SKM-1 (cell line): ENCODE measurements at regions not wholly inside any gene's neighbourhood (a gene's known extent, or its start where the extent isn't known, plus 50 kb on each side); places are given as distances from the start of the nearest gene placed in this dataset.

ENCODE experiments used
- DNase-seq: peaks from one replicate; lab custom pipeline; 2025; ENCODE audit not compliant: unreplicated experiment; lab: John Stamatoyannopoulos, UW

DNA sequence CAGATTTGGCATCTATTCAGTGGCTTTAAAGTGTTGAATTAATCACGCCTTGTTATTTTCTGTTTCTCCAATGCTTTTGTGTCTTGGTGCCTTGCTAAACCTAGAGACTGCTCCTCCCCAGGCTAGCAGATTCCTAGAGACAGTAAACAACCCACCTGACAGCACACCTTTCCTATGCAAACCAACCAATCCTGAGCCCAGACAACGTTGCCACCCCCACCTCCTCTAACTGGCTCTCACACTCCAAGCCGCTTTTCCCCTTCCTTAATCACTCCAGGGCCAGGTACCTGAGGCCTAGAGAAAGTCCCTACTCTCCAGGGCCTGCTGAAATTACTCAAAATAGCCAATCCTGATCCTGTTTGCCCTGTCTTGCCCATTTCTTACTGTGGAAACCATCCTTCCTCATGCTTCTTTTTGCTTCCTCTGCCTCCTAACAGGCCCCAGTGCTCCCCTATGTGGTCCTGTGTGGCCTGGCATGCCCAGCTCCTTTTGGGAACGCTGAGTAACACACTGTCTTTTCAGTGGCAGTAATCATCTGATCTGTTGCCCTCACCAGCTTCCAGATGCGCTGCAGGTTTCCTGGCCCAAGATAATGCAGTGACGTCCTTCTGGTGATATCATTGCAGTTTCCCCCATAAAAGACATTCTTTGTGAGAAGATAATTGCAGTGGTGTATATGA lies 53.4 kb downstream of the GAS1 start:
- no peak for DNase-seq

DNA sequence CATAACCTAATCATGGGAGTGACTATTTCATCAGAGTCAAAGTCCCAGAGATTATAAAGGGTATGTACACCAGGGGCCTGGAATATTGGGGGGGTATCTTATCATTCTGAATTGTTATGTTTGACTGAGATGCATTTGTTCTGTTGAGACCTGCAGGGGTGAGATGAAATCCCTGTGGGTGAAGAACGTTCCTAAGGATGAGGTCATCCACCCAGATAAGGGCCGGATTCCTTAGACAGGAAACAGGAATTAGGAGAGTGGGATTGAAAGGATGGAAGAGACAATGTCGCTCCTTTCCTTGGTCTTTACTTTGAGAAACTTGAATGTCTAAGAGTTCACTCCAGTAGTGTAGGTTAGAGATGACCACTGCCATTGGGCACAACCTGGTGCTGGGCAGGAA lies 54.7 kb downstream of the GAS1 start:
- DNase-seq: no peak

DNA sequence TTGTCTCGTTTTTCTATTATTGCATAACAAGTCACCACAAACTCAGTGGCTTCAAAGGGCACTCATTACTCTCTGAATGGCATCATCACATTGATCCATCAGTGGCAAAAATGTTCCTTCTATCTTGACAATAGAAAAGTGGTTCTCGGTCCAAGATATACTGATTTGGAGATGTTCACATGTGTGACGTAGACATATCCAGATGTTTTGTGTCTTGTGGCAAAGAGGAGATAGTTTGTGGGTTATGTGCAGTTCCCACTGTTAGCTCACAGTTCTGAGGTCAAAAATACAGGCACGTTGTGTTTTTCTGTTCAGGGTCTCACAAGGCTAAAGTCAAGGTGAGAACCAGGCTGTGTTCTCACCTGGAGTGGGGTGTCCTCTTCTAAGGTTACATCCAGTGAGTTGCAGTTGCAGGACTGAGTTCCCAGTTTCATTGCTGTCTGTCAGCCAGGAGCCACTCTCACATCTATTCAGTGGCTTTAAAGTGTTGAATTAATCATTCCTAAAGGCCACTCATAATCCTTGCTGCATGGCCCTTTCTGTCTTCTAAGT lies 55.3 kb downstream of the GAS1 start:
- DNase-seq: no peak

DNA sequence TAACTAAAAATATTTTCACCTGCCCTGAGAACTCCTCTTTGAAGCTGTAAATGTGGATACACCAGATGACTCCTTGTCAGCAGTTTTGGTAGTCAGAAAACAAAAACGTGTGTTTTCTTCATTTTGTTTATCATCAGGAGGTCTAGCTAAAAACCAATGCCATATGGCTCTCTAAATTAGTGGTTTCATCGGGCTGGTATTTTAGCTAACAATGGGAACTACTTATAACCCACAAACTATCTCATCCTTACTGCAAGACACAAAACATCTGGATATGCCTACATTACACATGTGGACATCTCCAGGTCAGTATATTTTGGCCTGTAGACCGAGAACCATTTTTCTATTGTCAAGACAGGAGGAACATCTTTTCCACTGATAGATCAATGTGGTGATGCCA lies 56.2 kb downstream of the GAS1 start:
- no peak for DNase-seq

DNA sequence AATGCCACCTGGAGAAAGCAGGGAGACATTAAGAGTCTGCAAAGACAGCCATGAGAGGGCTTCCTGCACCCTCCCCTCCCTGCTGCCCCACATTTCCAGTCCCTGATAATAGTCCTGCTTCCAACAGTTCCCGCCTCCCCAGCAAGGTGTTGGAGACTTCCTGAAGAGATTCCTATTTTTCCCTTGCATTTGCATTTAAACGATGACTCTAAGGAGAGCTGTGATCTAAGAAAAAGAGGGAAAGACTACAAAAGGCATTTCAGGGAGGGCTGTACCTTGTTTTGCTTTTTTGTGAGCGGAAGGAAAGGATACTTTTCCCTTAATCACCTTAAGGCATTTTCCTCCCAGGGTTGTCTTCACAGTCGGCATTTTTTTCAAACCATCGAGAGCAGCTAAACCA lies 62.1 kb downstream of the GAS1 start:
- DNase-seq: no peak

DNA sequence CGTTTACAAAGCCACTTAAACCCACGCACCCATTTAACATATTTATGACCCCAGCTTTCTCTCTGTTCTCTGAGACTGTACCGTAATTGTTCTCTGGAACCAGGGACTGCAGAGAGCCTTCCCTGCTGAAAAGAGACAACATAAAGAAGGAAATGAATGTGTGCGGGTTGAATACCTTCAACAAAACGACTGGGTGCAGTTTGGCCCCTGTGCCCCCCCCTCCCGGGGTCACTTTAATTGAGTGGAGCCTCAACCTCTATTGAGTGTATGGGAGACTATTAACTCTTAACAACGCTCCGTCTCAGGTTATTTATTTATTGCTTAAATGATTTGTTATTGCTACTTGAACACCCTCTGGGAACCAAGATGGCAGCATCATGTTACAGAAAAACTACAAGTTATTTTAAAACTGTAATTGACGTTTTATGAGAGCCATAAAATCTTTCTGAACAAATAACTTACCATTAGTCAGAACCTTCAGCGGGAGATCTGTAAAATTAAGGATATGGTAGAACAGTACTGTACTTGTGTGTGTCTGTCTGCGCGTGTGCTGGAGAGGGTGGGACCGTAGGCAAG lies 70.6 kb downstream of the GAS1 start:
- no peak for DNase-seq

DNA sequence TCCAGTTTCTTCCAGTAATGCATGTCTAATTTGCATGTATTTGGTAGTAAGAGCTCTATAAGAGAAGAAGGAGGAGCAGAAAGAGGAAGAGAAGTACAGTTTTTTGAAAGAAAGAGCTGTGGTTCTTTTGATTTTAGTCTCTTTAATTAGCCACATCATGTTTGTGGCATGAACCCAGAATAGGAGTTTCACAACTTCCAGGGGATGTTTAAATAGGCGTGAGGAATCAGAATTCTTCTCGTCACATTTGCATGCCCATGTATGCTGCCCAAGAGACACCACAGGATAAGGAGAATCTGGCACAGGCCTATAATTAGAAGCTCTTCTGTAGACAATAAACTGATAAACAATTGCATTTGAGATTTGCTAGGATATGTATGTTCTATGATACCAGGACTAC lies 78.7 kb downstream of the GAS1 start:
- no peak for DNase-seq

DNA sequence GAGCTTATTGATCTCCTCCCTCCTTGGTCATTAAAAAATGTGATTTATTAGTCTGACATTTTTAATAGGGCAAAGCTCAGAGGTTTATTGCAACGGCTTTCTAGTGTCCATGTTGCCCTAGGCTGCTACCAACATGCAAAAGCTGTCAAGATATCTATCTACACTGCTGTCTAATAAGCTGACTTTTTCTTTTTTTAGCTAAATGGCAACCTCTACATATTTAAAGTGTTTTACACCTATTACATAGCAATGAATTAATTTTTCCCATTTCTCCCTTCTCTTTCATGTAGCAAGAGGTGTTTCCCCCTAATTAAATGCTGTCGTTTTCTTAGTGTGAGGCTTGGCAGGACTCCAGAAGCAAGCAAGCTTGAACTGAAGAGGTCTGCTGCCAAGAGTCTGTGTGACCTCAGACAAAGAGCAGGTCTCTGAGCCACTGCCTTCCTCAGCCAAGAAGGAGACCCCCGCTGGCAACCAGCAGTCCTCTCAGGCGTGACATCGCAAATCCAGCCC lies 79.4 kb downstream of the GAS1 start:
- no peak for DNase-seq

DNA sequence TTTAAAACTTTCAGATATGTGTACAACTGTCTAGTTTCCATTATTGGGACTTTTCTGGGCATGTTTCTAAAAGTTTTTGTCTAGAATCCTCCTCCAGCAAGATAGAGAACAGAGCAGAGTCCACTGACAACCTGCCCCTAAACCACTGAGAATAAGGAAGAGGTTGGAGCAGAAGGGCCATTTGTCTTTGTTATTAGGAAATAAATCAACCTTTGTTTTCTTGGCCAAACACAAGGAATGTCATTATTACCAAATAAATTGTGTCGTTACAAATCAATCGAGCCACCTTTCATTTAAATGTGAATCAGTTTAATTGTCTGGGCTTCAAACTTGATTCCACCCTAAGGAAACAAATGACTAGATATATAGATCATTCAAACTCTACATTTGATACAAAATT lies 81.4 kb downstream of the GAS1 start:
- no peak for DNase-seq

DNA sequence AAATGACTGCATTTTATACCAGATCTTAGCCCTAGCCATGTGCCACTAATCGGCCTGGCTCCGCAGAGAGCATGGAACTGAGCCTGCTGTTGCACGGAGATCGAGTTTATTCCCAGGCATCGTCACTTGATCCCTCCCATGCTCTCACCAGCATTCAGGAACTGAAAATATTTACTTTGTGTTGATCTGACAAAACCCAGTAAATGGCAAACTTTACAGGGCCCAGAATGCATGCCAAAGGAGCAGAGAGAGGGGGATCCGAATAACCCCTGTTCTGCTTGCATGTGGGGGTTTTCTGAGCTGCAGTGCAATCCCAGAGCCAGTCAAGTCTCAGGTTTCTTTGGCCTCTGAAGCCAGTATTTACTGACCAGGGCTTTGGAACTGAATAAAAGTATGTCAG lies 87.3 kb downstream of the GAS1 start:
- no peak for DNase-seq

DNA sequence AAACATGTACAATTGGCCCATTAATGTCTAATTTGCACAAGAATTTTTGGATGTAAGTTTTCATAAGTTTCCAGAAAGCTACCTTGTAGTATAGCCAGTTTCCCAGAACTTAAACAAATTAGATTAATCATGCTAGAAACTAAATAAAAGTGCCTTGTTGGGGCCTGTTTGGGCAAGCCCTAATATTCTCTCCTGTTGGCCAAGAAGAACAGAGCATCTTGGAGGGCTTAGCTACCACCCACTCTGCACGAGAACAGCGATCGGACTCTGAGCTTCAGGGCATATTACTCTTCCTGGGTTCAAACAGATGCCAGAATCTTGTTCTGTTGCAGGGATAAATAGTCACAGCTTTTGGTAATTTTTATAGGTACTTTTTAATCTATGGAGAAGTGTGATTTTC lies 88.2 kb downstream of the GAS1 start:
- no peak for DNase-seq

DNA sequence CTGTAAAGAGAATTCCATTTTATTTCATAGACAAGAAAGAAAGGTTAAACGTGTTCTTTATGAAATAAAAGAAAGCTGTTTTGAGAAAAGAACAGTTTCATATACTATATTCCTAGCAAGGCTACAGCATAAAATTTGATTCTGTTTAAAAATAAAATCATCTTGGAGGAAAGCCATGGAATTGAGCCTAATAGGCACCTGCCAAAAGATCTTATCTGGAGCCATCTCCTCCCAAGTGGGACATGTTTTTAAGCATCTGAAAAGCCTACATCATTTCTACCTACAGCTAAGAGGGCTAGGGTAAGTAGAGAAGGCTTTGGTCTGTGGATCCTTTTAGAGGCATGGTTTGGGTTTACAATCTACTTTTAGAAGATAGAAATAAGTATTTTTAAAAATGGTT lies 89.3 kb downstream of the GAS1 start:
- DNase-seq: no peak

DNA sequence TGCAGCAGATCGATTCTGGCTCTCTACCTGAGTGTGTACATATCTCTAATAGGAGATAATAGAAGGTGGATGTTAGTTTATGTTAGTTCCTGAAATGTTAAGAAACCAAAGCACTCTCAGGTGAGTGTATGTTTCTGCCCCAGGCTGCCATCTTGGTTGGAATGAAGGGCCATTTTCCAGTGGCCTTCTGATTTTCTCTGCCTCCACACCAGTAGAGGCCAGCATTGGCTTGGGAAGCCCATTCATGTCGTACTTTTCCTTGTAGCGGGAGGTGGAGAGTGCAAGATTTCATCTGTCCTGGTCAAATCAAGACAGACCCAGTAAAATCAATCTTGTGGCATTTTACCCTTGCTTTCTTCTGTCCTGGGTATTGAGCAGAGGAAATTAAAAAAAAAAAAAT lies 91.0 kb downstream of the GAS1 start:
- no peak for DNase-seq

DNA sequence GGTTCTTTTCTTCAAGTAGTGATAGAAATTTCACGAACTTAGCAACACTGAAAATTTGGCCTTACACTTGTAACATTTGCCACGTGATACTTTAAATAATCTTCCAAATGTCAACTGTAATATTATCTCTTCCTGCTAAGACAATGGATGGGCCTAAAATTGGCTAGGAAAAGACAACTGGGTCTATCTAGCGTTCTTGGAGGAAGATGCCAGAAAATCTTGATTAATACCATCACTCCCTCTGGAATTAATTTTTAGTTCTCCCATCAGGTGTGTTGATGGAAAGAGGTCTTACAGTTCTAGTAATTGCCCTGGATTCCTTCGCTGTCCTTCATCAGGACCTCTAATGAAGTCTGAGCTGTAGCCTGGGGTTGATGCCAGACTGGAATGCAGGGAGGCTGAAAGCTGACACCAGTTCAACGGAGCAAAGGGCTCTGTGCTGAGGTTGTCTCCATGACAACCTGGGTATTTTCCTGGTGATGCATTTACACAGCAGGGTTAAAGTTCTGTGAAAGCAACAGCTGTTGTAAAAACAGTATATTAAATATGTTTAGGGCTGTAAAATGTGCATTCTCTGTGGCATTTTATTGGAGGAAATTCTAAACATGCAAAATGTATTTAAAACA lies 92.3 kb downstream of the GAS1 start:
- no peak for DNase-seq

DNA sequence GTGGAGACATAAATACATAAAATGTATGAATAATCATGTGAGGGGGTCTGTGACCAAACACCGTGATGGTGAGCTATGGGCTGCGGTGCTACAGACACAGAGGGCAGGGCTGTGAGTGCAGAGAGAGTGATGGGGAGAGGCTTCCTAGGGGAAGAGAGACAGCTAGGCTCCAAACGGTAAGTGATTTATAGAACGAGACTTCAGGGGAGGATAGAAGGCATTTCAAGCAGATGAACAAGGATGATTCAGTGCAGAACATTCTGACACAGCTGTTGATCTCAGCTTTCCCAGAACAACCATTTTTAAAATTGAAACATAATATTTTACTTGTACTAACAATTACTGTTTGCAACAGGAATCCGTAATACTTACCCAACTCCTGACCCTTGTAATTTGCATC lies 100.7 kb downstream of the GAS1 start:
- no peak for DNase-seq

DNA sequence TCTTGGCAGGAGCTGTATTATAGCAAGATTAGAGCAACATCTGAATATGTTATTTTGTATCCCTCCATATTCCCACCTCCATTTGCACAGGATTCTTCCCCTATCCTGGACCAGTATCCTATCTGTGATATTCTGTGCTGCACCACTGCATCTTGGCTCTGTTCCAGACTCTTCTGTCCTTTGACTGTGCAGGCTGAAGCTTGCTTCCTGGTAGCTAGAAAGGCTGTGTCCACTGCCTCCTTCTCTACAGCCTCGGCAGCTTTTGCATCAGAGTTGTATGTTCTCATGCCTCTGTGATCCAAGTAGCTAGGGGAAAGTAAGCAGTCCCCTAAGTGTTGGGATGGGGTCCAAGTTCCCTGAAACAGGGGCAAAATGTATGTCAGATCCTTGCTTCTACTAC lies 104.1 kb downstream of the GAS1 start:
- DNase-seq: no peak

DNA sequence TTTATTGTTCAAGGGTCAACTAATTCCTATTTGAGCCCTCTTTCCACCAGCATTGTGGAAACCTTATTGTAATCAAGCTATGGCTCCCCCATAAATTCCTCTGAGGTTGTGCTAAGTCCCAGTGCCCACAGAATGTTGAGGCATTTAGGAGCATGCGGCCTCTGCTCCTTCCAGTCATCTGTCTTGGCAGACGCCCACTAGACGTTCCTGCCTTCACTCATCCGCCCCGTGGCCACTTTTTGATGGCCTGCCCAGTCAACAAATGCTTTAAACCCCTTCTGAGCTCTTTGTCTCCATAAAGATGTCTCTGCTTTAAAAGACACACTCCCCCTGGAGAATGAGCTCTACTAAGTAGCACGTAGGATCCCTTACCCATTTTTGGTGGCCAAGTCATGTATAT lies 104.7 kb downstream of the GAS1 start:
- no peak for DNase-seq

DNA sequence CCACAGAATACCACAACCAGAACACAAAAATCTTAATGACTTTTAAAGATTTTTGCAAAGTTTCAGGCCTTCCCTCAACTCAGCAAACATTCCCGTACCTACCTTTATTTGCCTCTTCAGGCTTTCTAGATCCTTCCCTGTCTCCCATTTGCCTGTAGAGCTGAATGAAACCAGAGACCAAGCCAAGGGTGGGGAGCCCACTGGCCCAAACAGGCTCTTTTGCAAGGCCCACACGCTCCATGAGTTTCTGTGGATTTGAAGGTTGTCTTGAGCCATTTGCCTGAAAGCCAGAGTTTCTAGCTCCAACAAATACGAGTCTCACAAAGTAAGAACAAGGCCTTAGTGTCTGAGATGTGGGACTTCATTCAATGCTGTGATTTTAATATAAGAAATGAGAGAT lies 107.8 kb downstream of the GAS1 start:
- DNase-seq: no peak

DNA sequence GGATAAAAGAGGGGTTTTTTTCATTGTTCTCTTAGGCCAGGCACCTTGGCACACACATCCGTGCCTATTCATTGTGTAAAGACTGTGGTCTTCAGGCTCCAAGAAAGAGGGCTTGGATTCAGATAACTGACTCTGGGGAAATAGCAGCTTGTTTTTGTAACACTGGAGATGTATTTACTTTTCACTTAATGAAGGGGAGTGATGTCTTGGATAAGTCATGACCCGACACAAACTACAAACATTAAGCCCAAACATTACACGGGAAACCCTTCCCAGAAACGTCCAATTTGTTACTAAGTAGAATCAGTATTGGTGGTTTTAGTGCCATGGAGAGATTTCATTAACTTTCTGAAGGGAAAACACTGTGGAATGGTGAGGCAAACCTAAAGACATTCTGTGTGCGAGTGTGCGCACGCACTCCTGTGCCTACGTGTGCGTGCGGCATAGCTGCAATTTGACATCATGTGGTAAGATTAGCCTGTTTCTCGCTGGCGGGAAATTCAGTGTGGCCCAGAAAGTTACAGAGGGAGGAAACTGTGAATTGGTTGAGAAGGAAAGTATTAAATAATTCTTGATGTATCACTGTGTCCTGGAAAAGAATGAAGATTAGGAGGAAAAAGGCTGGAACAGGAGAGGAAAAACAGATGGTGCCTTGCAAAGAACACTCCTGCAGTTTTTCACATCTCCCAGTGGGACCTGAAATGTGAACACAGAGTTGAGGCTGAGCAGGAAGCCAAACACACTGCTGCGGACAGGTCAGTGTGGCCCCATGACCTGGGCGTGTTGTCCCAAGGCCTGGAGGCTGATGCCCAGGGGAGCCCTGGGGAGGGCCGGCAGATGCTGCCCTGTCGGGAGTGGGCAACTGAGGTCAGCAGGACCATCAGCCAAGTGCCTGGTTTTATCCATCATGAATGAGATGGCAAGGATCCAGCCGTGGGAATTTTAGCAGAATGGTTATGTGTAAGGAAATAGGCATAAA lies 108.5 kb downstream of the GAS1 start:
- DNase-seq: no peak

DNA sequence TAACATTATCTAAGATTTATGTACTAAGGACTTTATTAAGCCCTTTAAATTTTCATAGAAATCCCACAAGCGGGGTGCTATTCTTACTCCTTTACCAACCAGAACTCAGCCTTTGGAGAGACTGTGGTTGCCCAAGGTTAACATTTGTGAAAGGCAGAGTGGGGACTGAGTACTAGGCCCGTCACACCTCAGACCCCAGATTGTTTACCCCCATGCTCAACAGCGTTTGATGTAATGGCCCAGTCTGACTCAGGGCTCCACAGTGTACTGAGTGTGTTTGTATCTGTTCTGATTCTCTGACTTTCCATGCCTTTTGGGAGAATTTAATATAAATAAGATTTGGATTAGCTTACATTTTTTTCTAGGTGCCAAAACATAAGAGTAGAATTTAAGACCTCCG lies 110.0 kb downstream of the GAS1 start:
- no peak for DNase-seq

DNA sequence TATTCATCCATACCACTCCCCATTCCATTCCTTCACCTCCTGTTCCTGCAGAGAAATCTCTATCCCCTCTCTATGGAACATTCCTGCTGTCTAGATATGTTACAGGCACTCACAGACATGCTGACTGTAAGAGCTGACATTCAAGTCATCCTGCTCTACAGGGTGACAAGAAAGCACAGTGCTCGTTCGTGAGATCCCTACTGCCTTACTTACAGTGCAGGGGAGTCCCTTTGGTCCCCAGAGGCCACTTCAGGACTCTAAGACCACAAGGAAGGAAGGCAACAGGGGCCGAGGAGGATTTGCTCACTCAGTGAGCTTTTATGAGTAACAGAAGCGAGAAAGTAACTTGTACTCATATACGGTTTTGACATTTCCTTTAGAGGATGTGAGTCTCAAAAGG lies 110.5 kb downstream of the GAS1 start:
- no peak for DNase-seq
